SU-DHL-6 (cell line): ENCODE measurements at regions not wholly inside any gene's neighbourhood (a gene's known extent, or its start where the extent isn't known, plus 50 kb on each side); places are given as distances from the start of the nearest gene placed in this dataset.

Experiments used
- H2AFZ ChIP-seq: fragments of 200-600 bp; sonication (generic); 2 replicates; pipeline ENCODE4 v1.6.1; 2014; ENCODE audit warnings: low read depth, mild to moderate bottlenecking, moderate library complexity, mixed read lengths, antibody characterized with exemption, low read length; ENCODE audit not compliant: severe bottlenecking
- H3F3A ChIP-seq: fragments of 200-600 bp; shearing (Covaris generic); 2 replicates; pipeline ENCODE4 v1.6.0; 2016; ENCODE audit warnings: antibody characterized with exemption, mild to moderate bottlenecking; ENCODE audit not compliant: insufficient read depth
- H3K27ac ChIP-seq: fragments of 200-600 bp; sonication (generic); 2 replicates; pipeline ENCODE4 v1.5.1; 2016; ENCODE audit warnings: low read depth, mild to moderate bottlenecking, low read length, moderate library complexity, mixed read lengths
- H3K27me3 ChIP-seq: fragments of 200-600 bp; sonication (generic), shearing (Covaris generic); 2 replicates; pipeline ENCODE4 v1.6.0; 2014; ENCODE audit warnings: mild to moderate bottlenecking, low read length
- H3K36me3 ChIP-seq: fragments of 200-600 bp; sonication (generic); 2 replicates; pipeline ENCODE4 v1.6.1; 2014; ENCODE audit warnings: mild to moderate bottlenecking, low read length, mixed read lengths
- H3K4me2 ChIP-seq: fragments of 300-600, 200-600 bp; shearing (Covaris generic), sonication (generic); 2 replicates; pipeline ENCODE4 v1.6.0; 2014; ENCODE audit warnings: low read length, low read depth, mild to moderate bottlenecking; ENCODE audit not compliant: poor library complexity, severe bottlenecking
- H3K4me3 ChIP-seq: fragments of 200-600 bp; sonication (generic); 2 replicates; pipeline ENCODE4 v1.5.1; 2014; ENCODE audit warnings: antibody characterized with exemption, low read length, mild to moderate bottlenecking, mixed read lengths; ENCODE audit not compliant: insufficient read depth, poor library complexity, severe bottlenecking
- H3K79me2 ChIP-seq: fragments of 200-600 bp; sonication (generic); 2 replicates; pipeline ENCODE4 v1.6.1; 2014; ENCODE audit warnings: mild to moderate bottlenecking, low read length, moderate library complexity; ENCODE audit not compliant: insufficient read depth
- H3K9ac ChIP-seq: fragments of 200-600 bp; sonication (generic); 2 replicates; pipeline ENCODE4 v1.7.0; 2014; ENCODE audit warnings: mild to moderate bottlenecking, low read length
- H3K9me2 ChIP-seq: fragments of 200-600 bp; sonication (generic); replicated peaks from 2 replicates; pipeline ENCODE4 v1.6.1; 2014; ENCODE audit warnings: low read length; ENCODE audit not compliant: insufficient read depth
- H3K9me3 ChIP-seq: fragments of 200-600 bp; sonication (generic); 2 replicates; pipeline ENCODE4 v1.6.1; 2014; ENCODE audit warnings: low read length, mixed read lengths; ENCODE audit not compliant: insufficient read depth
- H4K20me1 ChIP-seq: fragments of 200-600 bp; sonication (generic); 2 replicates; pipeline ENCODE4 v1.6.1; 2014; ENCODE audit warnings: low read depth, mild to moderate bottlenecking, antibody characterized with exemption, low read length, moderate library complexity, mixed read lengths
- EZH2phosphoT487 ChIP-seq: fragments of 200-600 bp; sonication (generic), shearing (Covaris generic); conservative IDR thresholded peaks from 2 replicates; pipeline ENCODE4 v1.6.1; 2018; ENCODE audit warnings: mild to moderate bottlenecking, antibody characterized with exemption, low read length, moderate library complexity, mixed read lengths
- TF ChIP-seq, protein P1 (sequence below): fragments of 200-600 bp; sonication (generic); IDR thresholded peaks from one replicate; pipeline ENCODE4 v1.5.1; 2017; ENCODE audit warnings: antibody characterized with exemption, mild to moderate bottlenecking, low read length, moderate library complexity; ENCODE audit not compliant: insufficient read depth, poor library complexity, severe bottlenecking

DNA sequence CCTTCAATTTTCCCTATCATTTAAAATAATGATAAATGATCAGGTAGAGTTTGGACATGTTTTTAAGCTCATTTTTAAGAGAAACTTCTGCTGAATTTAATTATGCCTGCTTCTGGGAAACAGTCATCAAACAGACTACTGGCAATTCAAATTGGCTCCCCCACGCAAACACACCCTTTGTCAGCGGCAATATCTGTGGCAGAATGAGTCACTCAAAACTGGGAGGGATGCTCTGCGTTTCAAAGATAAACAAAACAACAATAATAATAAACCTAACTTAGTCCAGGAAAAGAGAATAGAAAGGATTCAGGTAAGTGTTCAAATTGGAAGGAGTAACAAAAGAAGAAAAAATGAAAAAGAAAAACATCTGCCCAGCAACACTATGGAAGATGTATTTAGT is 108.1 kb upstream of the ERCC4 start:
- Histone ChIP-seq H3K9ac (no peak overlapping the region), H3K27me3 (no peaks in the 10 kb centered on the region), H3K36me3 (no peaks in the 10 kb centered on the region), H3K79me2 (no peaks in the 10 kb centered on the region), H3K9me2 (no peaks in the 10 kb centered on the region), H4K20me1 (no peaks in the 10 kb centered on the region), H3K4me3 (no peak overlapping the region), H3K27ac (no peak overlapping the region), H2AFZ (no peak overlapping the region), H3K4me2 (no peak overlapping the region), H3F3A (no peaks in the 10 kb centered on the region), H3K9me3 (no peaks in the 10 kb centered on the region)
- TF ChIP-seq, protein P1, sequence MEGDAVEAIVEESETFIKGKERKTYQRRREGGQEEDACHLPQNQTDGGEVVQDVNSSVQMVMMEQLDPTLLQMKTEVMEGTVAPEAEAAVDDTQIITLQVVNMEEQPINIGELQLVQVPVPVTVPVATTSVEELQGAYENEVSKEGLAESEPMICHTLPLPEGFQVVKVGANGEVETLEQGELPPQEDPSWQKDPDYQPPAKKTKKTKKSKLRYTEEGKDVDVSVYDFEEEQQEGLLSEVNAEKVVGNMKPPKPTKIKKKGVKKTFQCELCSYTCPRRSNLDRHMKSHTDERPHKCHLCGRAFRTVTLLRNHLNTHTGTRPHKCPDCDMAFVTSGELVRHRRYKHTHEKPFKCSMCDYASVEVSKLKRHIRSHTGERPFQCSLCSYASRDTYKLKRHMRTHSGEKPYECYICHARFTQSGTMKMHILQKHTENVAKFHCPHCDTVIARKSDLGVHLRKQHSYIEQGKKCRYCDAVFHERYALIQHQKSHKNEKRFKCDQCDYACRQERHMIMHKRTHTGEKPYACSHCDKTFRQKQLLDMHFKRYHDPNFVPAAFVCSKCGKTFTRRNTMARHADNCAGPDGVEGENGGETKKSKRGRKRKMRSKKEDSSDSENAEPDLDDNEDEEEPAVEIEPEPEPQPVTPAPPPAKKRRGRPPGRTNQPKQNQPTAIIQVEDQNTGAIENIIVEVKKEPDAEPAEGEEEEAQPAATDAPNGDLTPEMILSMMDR, result no peak

GRCh38 chr16:13816701-13817100 is 103.3 kb upstream of the ERCC4 start:
- TF ChIP-seq, protein P1, result no peak
- TF ChIP-seq EZH2phosphoT487, result no peak
- Histone ChIP-seq H3K27me3 (no peaks in the 10 kb centered on the region), H4K20me1 (no peaks in the 10 kb centered on the region), H3K9ac (no peak overlapping the region), H3K9me3 (no peaks in the 10 kb centered on the region), H3K9me2 (no peaks in the 10 kb centered on the region), H2AFZ (no peak overlapping the region), H3K27ac (no peak overlapping the region), H3K36me3 (no peaks in the 10 kb centered on the region), H3F3A (no peaks in the 10 kb centered on the region), H3K79me2 (no peaks in the 10 kb centered on the region), H3K4me2 (no peak overlapping the region), H3K4me3 (no peak overlapping the region)

DNA sequence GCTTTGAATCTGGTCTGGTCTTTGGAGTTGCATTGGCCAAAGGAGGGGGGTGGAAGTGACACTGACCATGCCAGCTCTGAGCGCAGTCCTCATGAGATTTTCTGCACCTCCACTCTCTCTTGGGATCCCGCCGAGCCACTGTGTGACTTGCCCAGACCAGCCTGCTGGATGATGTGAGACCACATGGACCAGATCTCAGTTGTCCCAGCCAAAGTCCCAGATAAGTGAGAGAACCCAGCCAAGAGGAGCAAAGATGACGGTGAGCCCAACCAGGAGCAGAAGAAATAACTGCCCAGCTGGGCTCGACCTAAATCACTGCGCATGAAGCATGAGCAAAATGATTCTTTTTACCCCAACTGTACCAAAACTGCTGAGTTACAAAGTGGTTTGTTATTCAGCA is 96.5 kb upstream of the ERCC4 start:
- no peaks in the 10 kb centered on the region for H3K9me2 ChIP-seq
- H4K20me1 ChIP-seq, result no peaks in the 10 kb centered on the region
- no peaks in the 10 kb centered on the region for H3K27me3 ChIP-seq
- no peaks in the 10 kb centered on the region for H3K36me3 ChIP-seq
- no peak overlapping the region for H3K9ac ChIP-seq
- no peak for TF ChIP-seq EZH2phosphoT487
- TF ChIP-seq, protein P1, result no peak
- H3K79me2 ChIP-seq, result no peaks in the 10 kb centered on the region
- no peak overlapping the region for H2AFZ ChIP-seq
- H3F3A ChIP-seq, result no peaks in the 10 kb centered on the region
- no peak overlapping the region for H3K4me3 ChIP-seq
- no peaks in the 10 kb centered on the region for H3K9me3 ChIP-seq
- H3K4me2 ChIP-seq, result no peak overlapping the region
- H3K27ac ChIP-seq, result no peak overlapping the region
